ENCODE measurements at regions not wholly inside any gene's neighbourhood (a gene's known extent, or its start where the extent isn't known, plus 50 kb on each side); places are given as distances from the start of the nearest gene placed in this dataset.

GRCh38 chr10:21421016-21421415, 104.5 kb downstream of the SKIDA1 start:
- no peak for TF ChIP-seq CTCF (IDR thresholded peaks at IDR 0.05)
- TF ChIP-seq POLR2A (IDR thresholded peaks at IDR 0.05), result no peak
